KMS-11 (cell line): ENCODE measurements at regions not wholly inside any gene's neighbourhood (a gene's known extent, or its start where the extent isn't known, plus 50 kb on each side); places are given as distances from the start of the nearest gene placed in this dataset.

Experiments
- H2AFZ ChIP-seq: fragments of 200-600 bp; sonication (generic); 2 replicates; pipeline ENCODE4 v1.6.1; 2016; ENCODE audit warnings: antibody characterized with exemption, mixed run types, low read depth
- H3K27ac ChIP-seq: fragments of 200-600 bp; sonication (generic); 2 replicates; pipeline ENCODE4 v1.6.1; 2016; ENCODE audit warnings: mild to moderate bottlenecking, mixed run types
- H3K27me3 ChIP-seq: fragments of 200-600 bp; sonication (generic); 2 replicates; pipeline ENCODE4 v1.6.1; 2017; ENCODE audit warnings: mild to moderate bottlenecking, low read depth, mixed run types, moderate library complexity; ENCODE audit not compliant: insufficient read depth
- H3K36me3 ChIP-seq: fragments of 200-600 bp; sonication (generic); 2 replicates; pipeline ENCODE4 v1.6.1; 2017; ENCODE audit warnings: mild to moderate bottlenecking, mixed run types; ENCODE audit not compliant: insufficient read depth
- H3K4me1 ChIP-seq: fragments of 200-600 bp; sonication (generic); 2 replicates; pipeline ENCODE4 v1.6.1; 2016; ENCODE audit warnings: mild to moderate bottlenecking, low read depth, mixed run types; ENCODE audit not compliant: poor library complexity, severe bottlenecking
- H3K4me2 ChIP-seq: fragments of 200-600 bp; sonication (generic); 2 replicates; pipeline ENCODE4 v1.7.0; 2016; ENCODE audit warnings: mild to moderate bottlenecking, mixed run types
- H3K4me3 ChIP-seq: fragments of 200-600 bp; sonication (generic); IDR thresholded peaks from 2 replicates; pipeline ENCODE4 v1.6.1; 2017; ENCODE audit warnings: low read depth, low read length, mixed read lengths; ENCODE audit not compliant: insufficient read depth
- H3K79me2 ChIP-seq: fragments of 200-600 bp; sonication (generic); 2 replicates; pipeline ENCODE4 v1.6.1; 2016; ENCODE audit warnings: low read depth, mixed run types; ENCODE audit not compliant: insufficient read depth
- H3K9ac ChIP-seq: fragments of 200-600 bp; sonication (generic); 2 replicates; pipeline ENCODE4 v1.6.1; 2016; ENCODE audit warnings: mild to moderate bottlenecking, mixed run types
- H4K20me1 ChIP-seq: fragments of 200-600 bp; sonication (generic); 2 replicates; pipeline ENCODE4 v1.6.1; 2016; ENCODE audit warnings: mild to moderate bottlenecking, mixed run types; ENCODE audit not compliant: insufficient read depth
- TF ChIP-seq, protein P1 (sequence below): fragments of 200-600 bp; sonication (generic); conservative IDR thresholded peaks from 2 replicates; pipeline ENCODE4 v1.6.1; 2017; ENCODE audit warnings: low read depth, mild to moderate bottlenecking, antibody characterized with exemption, low read length, moderate library complexity, mixed read lengths

DNA sequence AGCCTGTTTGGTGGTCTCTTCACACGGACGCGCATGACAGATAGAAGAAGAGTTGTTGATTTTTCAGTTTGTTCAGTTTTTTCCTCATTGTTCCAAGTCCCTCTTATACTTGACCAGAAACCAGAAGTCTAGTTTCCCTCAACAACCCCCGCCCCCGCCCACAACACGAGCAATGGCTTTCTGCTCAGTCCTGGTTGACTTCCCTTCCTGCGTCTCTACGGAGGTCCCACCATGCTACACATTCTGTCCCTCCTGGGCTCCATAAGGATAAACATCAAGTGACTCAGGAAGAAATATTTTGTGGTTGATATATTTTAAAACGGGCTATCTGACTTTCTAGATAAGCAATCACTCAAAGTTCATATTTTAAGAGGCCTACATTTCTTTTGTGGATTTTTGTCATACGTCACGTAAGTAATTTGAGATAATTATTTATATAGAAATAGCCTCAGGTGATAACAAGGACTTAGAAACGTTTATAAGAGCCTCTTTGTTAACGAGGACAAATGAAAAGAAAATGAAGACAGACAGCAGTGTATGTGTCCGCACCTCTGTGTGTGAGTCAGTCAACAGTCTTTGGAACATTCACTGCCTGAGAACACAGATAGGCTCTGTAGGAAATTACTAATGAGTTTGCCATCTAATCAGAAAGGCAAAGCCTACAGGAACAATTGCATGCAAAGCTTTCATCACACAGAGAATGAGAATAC, 214.4 kb downstream of the RAP2A start:
- no peak overlapping the region for H2AFZ ChIP-seq
- no peak overlapping the region for H3K4me3 ChIP-seq

GRCh38 chr13:97648881-97649224, 214.9 kb downstream of the RAP2A start:
- Histone ChIP-seq H3K27ac (no peak overlapping the region), H3K4me3 (no peak overlapping the region), H3K4me1 (no peaks in the 10 kb centered on the region), H3K36me3 (no peaks in the 10 kb centered on the region), H3K79me2 (no peaks in the 10 kb centered on the region), H2AFZ (no peak overlapping the region), H3K27me3 (no peaks in the 10 kb centered on the region), H3K4me2 (no peak overlapping the region), H4K20me1 (no peaks in the 10 kb centered on the region), H3K9ac (no peak overlapping the region)
- TF ChIP-seq, protein P1, sequence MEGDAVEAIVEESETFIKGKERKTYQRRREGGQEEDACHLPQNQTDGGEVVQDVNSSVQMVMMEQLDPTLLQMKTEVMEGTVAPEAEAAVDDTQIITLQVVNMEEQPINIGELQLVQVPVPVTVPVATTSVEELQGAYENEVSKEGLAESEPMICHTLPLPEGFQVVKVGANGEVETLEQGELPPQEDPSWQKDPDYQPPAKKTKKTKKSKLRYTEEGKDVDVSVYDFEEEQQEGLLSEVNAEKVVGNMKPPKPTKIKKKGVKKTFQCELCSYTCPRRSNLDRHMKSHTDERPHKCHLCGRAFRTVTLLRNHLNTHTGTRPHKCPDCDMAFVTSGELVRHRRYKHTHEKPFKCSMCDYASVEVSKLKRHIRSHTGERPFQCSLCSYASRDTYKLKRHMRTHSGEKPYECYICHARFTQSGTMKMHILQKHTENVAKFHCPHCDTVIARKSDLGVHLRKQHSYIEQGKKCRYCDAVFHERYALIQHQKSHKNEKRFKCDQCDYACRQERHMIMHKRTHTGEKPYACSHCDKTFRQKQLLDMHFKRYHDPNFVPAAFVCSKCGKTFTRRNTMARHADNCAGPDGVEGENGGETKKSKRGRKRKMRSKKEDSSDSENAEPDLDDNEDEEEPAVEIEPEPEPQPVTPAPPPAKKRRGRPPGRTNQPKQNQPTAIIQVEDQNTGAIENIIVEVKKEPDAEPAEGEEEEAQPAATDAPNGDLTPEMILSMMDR: no peak

More for the DNA sequence above, 214.4 kb downstream of the RAP2A start:
- no peak overlapping the region for H3K27ac ChIP-seq
- H3K9ac ChIP-seq: no peak overlapping the region
- H3K79me2 ChIP-seq: no peaks in the 10 kb centered on the region
- H3K27me3 ChIP-seq: no peaks in the 10 kb centered on the region
- no peaks in the 10 kb centered on the region for H3K4me1 ChIP-seq
- H3K36me3 ChIP-seq: no peaks in the 10 kb centered on the region
- TF ChIP-seq, protein P1: no peak
- no peaks in the 10 kb centered on the region for H4K20me1 ChIP-seq
- no peak overlapping the region for H3K4me2 ChIP-seq

GRCh38 chr13:97653443-97654140, 219.6 kb downstream of the RAP2A start:
- Histone ChIP-seq H3K4me3 (no peak overlapping the region), H4K20me1 (no peaks in the 10 kb centered on the region), H3K27ac (no peak overlapping the region), H3K4me2 (no peak overlapping the region), H3K4me1 (no peaks in the 10 kb centered on the region), H3K79me2 (no peaks in the 10 kb centered on the region), H3K9ac (no peak overlapping the region), H3K36me3 (no peaks in the 10 kb centered on the region), H3K27me3 (no peaks in the 10 kb centered on the region), H2AFZ (no peak overlapping the region)
- TF ChIP-seq, protein P1: no peak

DNA sequence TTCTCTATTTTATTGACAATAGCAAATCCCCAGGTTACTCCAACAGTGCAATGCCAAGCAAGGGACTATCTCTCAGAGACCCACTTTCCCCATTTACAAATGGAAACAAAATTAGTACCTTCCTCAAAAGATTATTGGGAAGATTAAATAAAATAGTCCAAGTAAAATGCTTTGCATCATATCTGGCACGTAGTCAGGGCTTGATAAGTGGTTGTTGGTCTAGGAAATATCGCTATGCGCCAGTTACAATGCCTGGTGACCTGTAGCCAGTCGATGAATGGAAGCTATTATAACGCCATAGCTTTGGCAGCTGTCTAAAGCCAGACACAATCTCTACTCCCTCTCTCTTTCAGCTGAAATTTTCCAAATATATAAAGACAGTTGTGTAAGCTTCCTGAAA, 220.3 kb downstream of the RAP2A start:
- no peaks in the 10 kb centered on the region for H4K20me1 ChIP-seq
- TF ChIP-seq, protein P1: no peak
- no peak overlapping the region for H2AFZ ChIP-seq
- H3K9ac ChIP-seq: no peak overlapping the region
- no peaks in the 10 kb centered on the region for H3K4me1 ChIP-seq
- no peaks in the 10 kb centered on the region for H3K27me3 ChIP-seq
- H3K36me3 ChIP-seq: no peaks in the 10 kb centered on the region
- no peak overlapping the region for H3K27ac ChIP-seq
- H3K79me2 ChIP-seq: no peaks in the 10 kb centered on the region
- no peak overlapping the region for H3K4me2 ChIP-seq
- no peak overlapping the region for H3K4me3 ChIP-seq
